Activated CD8-positive, alpha-beta T cell treated with anti-CD3 and anti-CD28 coated beads for 36 hours (primary cell): ENCODE measurements at regions not wholly inside any gene's neighbourhood (a gene's known extent, or its start where the extent isn't known, plus 50 kb on each side); places are given as distances from the start of the nearest gene placed in this dataset.

Experiments used
- ATAC-seq: fragments of 200-7000 bp; cut with Tn5 transposase; one replicate; pipeline ENCODE4 v1.10.0; 2021; ENCODE audit warnings: mild to moderate bottlenecking, moderate library complexity
- CTCF ChIA-PET: fragments of 350-600 bp; sonication (Branson Sonifier 250); formaldehyde crosslinking; loops from one replicate; lab custom pipeline; 2021; ENCODE audit warnings: antibody characterized with exemption; lab: Charles Lee
- POLR2A ChIA-PET: fragments of 350-600 bp; sonication (Branson Sonifier 250); formaldehyde crosslinking; loops from one replicate; lab custom pipeline; 2021; ENCODE audit warnings: antibody characterized with exemption; lab: Charles Lee
- DNase-seq: peaks from one replicate; pipeline ENCODE4 v3.0.0-alpha.2; 2020
- H3K27ac Mint-ChIP-seq: one replicate; pipeline ENCODE4 v1.8.0; 2021; ENCODE audit warnings: mild to moderate bottlenecking, mixed read lengths
- H3K27me3 Mint-ChIP-seq: one replicate; pipeline ENCODE4 v1.8.0; 2021; ENCODE audit warnings: mixed read lengths
- H3K36me3 Mint-ChIP-seq: one replicate; pipeline ENCODE4 v1.8.0; 2021; ENCODE audit warnings: low read depth, mixed read lengths
- H3K4me1 Mint-ChIP-seq: one replicate; pipeline ENCODE4 v1.8.0; 2021; ENCODE audit warnings: low read depth, mixed read lengths
- H3K4me3 Mint-ChIP-seq: one replicate; pipeline ENCODE4 v1.8.0; 2021; ENCODE audit warnings: mild to moderate bottlenecking, moderate library complexity, mixed read lengths
- H3K9me3 Mint-ChIP-seq: one replicate; pipeline ENCODE4 v1.8.0; 2021; ENCODE audit warnings: mixed read lengths
- CTCF ChIP-seq: fragments of 200-600 bp; IDR thresholded peaks from one replicate; pipeline ENCODE4 v1.8.0; 2022; ENCODE audit warnings: antibody characterized with exemption, mild to moderate bottlenecking
- intact Hi-C: fragments of 100-400 bp; cut with micrococcal nuclease; formaldehyde crosslinking; loops from one replicate; pipeline ENCODE4 v1.10.0; 2022

- ATAC-seq = no peak
- Mint-ChIP-seq H3K27me3 (peaks cover 2% of the 10 kb centered on the region), H3K4me3 (no peak overlapping the region), H3K9me3 (no peaks in the 10 kb centered on the region), H3K36me3 (no peaks in the 10 kb centered on the region), H3K27ac (no peak overlapping the region), H3K4me1 (no peaks in the 10 kb centered on the region)
- intact Hi-C loops = no loop called here
- POLR2A ChIA-PET = no interaction called here
- CTCF ChIA-PET = no interaction called here
- no peak for DNase-seq
- TF ChIP-seq CTCF = no peak
Observed at GRCh38 chr18:56374007-56374655, 264.3 kb downstream of the TXNL1 start.

- CTCF ChIA-PET = no interaction called here
- H3K9me3 Mint-ChIP-seq = no peaks in the 10 kb centered on the region
- H3K27me3 Mint-ChIP-seq = peaks cover 2% of the 10 kb centered on the region
- no peak overlapping the region for H3K27ac Mint-ChIP-seq
- no peaks in the 10 kb centered on the region for H3K36me3 Mint-ChIP-seq
- DNase-seq (no peak), ATAC-seq (no peak)
- H3K4me3 Mint-ChIP-seq = no peak overlapping the region
- POLR2A ChIA-PET = no interaction called here
- no peak for TF ChIP-seq CTCF
- no peaks in the 10 kb centered on the region for H3K4me1 Mint-ChIP-seq
- intact Hi-C loops = no loop called here
Observed at GRCh38 chr18:56373601-56374000, 264.8 kb downstream of the TXNL1 start.

- TF ChIP-seq CTCF = no peak
- Mint-ChIP-seq H3K27ac (no peak overlapping the region), H3K36me3 (no peaks in the 10 kb centered on the region), H3K4me1 (no peaks in the 10 kb centered on the region), H3K27me3 (peaks cover 4% of the 10 kb centered on the region), H3K4me3 (no peak overlapping the region), H3K9me3 (no peaks in the 10 kb centered on the region)
- no peak for ATAC-seq
- ChIA-PET CTCF (no interaction called here), POLR2A (no interaction called here)
- intact Hi-C loops = no loop called here
- DNase-seq = no peak
Observed at GRCh38 chr18:56368066-56368465, 270.3 kb downstream of the TXNL1 start.

- Mint-ChIP-seq H3K4me3 (no peak overlapping the region), H3K27ac (no peak overlapping the region), H3K27me3 (peaks cover 2% of the 10 kb centered on the region), H3K9me3 (peaks cover 10% of the 10 kb centered on the region), H3K4me1 (no peaks in the 10 kb centered on the region), H3K36me3 (no peaks in the 10 kb centered on the region)
- intact Hi-C loops = no loop called here
- no peak for TF ChIP-seq CTCF
- DNase-seq (no peak), ATAC-seq (no peak)
- ChIA-PET CTCF (no interaction called here), POLR2A (no interaction called here)
Observed at GRCh38 chr18:56358608-56359280, 279.6 kb downstream of the TXNL1 start.

GRCh38 chr18:56353663-56354260, 284.6 kb downstream of the TXNL1 start:
- H3K4me1 Mint-ChIP-seq = no peaks in the 10 kb centered on the region
- TF ChIP-seq CTCF = no peak
- H3K27me3 Mint-ChIP-seq = peaks cover 2% of the 10 kb centered on the region
- POLR2A ChIA-PET = no interaction called here
- intact Hi-C loops = no loop called here
- peaks cover 5% of the 10 kb centered on the region for H3K9me3 Mint-ChIP-seq
- no peak overlapping the region for H3K4me3 Mint-ChIP-seq
- DNase-seq = no peak
- no peak overlapping the region for H3K27ac Mint-ChIP-seq
- ATAC-seq = no peak
- no peaks in the 10 kb centered on the region for H3K36me3 Mint-ChIP-seq
- CTCF ChIA-PET = no interaction called here
